ENCODE measurements at regions not wholly inside any gene's neighbourhood (a gene's known extent, or its start where the extent isn't known, plus 50 kb on each side); places are given as distances from the start of the nearest gene placed in this dataset.

- H3K14ac ChIP-seq (replicated peaks; ENCODE audit: low read depth, low read length) = peak overlapping the region; percentile 64; the same call in 1 of the 2 replicates
- no peak overlapping the region for H4K5ac ChIP-seq (ENCODE audit: low read depth, low read length)
- H3K27me3 ChIP-seq (ENCODE audit: control insufficient read depth, insufficient read depth, low read length) = no peaks in the 10 kb centered on the region
- ChIA-PET CTCF (no interaction called here), POLR2A (ENCODE audit: unreplicated experiment) (no interaction called here)
- peaks cover 13% of the 10 kb centered on the region for H3K9me1 ChIP-seq (ENCODE audit: insufficient read depth, low read length)
- peak overlapping the region; percentile 14; the same call in 1 of the 2 replicates for H3K23ac ChIP-seq (ENCODE audit: low read depth, low read length)
- peak overlapping the region; percentile 69; the same call in 2 of the 3 replicates for H2BK15ac ChIP-seq (ENCODE audit: low read depth, low read length)
- dilution Hi-C loops (cut with HindIII; ENCODE audit: low sequenced_read_pairs, unreplicated experiment) = no loop called here
- peaks cover 2% of the 10 kb centered on the region; the same call in 1 of the 2 replicates for H3K9me3 ChIP-seq (ENCODE audit: control insufficient read depth, insufficient read depth, low read length)
- H3K27ac ChIP-seq (ENCODE audit: insufficient read depth, low read length) = no peak overlapping the region
- peak overlapping the region; percentile 79; the same call in 1 of the 2 replicates for H3K4ac ChIP-seq (ENCODE audit: low read depth, low read length)
- H3K4me1 ChIP-seq (ENCODE audit: control insufficient read depth, insufficient read depth, low read length) = peaks cover 26% of the 10 kb centered on the region
- ATAC-seq (ENCODE audit: low read depth) = no peak
- peak overlapping the region; percentile 49; the same call in 1 of the 2 replicates for H4K91ac ChIP-seq (ENCODE audit: insufficient read depth, low read depth, low read length)
- no peak for TF ChIP-seq MAFK (IDR thresholded peaks at IDR 0.05; ENCODE audit: low read depth, low read length)
- no peak for TF ChIP-seq NFE2L2 (IDR thresholded peaks at IDR 0.05; ENCODE audit: low read depth, low read length)
- TF ChIP-seq ELK1 (IDR thresholded peaks at IDR 0.05; ENCODE audit: borderline replicate concordance, low read depth, low read length) = no peak
- no peak for TF ChIP-seq FOS (IDR thresholded peaks at IDR 0.05; ENCODE audit: low read depth, low read length)
- TF ChIP-seq CHD1 (IDR thresholded peaks at IDR 0.05; ENCODE audit: low read depth, low read length) = no peak
- no peak for TF ChIP-seq RFX5 (IDR thresholded peaks at IDR 0.05; ENCODE audit: low read depth, low read length)
- TF ChIP-seq CTCF (conservative IDR thresholded peaks at IDR 0.05; ENCODE audit: low read depth, low read length) = no peak
- TF ChIP-seq USF2 (IDR thresholded peaks at IDR 0.05; ENCODE audit: low read depth, low read length) = no peak
- no peak for TF ChIP-seq BHLHE40 (IDR thresholded peaks at IDR 0.05; ENCODE audit: low read depth, low read length)
- TF ChIP-seq MAZ (IDR thresholded peaks at IDR 0.05; ENCODE audit: borderline replicate concordance, low read depth, low read length) = no peak
- TF ChIP-seq MXI1 (IDR thresholded peaks at IDR 0.05; ENCODE audit: borderline replicate concordance, low read depth, low read length) = no peak
- TF ChIP-seq POLR2A (IDR thresholded peaks at IDR 0.05; ENCODE audit: low read depth, low read length) = no peak
- TF ChIP-seq RCOR1 (IDR thresholded peaks at IDR 0.05; ENCODE audit: insufficient replicate concordance, low read length) = no peak
- no peaks in the 10 kb centered on the region for H3K36me3 ChIP-seq (ENCODE audit: control insufficient read depth, insufficient read depth, low read length)
- H2AK9ac ChIP-seq (replicated peaks; ENCODE audit: low read depth, low read length, poor library complexity) = peak overlapping the region; percentile 51
- H3K9ac ChIP-seq (ENCODE audit: low read depth, low read length) = no peak overlapping the region
- peaks cover 11% of the 10 kb centered on the region for H4K20me1 ChIP-seq (ENCODE audit: insufficient read depth, low read length)
- in situ Hi-C loops (cut with MboI; ENCODE audit: low sequenced_read_pairs) = no loop called here
- peak overlapping the region; percentile 87; the same call in 1 of the 2 replicates for H3K4me2 ChIP-seq (ENCODE audit: low read depth, low read length)
- WGBS, 2 experiments (ENCODE audit: extremely low coverage in 2 of 2, insufficient read length in 1 of 2) = 66% methylated on average over 7 of the region's 7 CpGs; no CpG with 5 or more reads in 1 of the 2 experiments
- DNase-seq = no peak
- H2AFZ ChIP-seq (replicated peaks; ENCODE audit: low read length, poor library complexity) = peak overlapping the region; percentile 85
- H2AK5ac ChIP-seq (ENCODE audit: low read depth, low read length) = peak overlapping the region; percentile 40
- H3K56ac ChIP-seq (ENCODE audit: extremely low read depth, insufficient read depth, low read length) = no peak overlapping the region
- peak overlapping the region; percentile 71; the same call in 1 of the 2 replicates for H2BK20ac ChIP-seq (ENCODE audit: low read depth, low read length)
- no TSS peak for BruUV-seq (replicated peaks)
- no peak overlapping the region for H2BK5ac ChIP-seq (ENCODE audit: low read depth, low read length, poor library complexity, severe bottlenecking)
- H3K4me3 ChIP-seq (ENCODE audit: insufficient read depth, low read depth, low read length) = no peak overlapping the region
- no peak overlapping the region for H3K18ac ChIP-seq (ENCODE audit: low read depth, low read length)
- peaks cover 0 to 7% of the 10 kb centered on the region in 2 experiments; a peak in 1 of 4 replicates for H3K79me1 ChIP-seq (ENCODE audit: low read depth in 1 of 2, low read length in 2 of 2)
- intact Hi-C loops (cut with micrococcal nuclease) = no loop called here
- H2BK120ac ChIP-seq (ENCODE audit: low read depth, low read length) = peak overlapping the region; percentile 78; the same call in 1 of the 2 replicates
- peak overlapping the region; percentile 1 to 52; a peak in 2 of 4 replicates for H4K8ac ChIP-seq (ENCODE audit: low read depth in 2 of 2, low read length in 2 of 2)
Observed at GRCh38 chr15:66935688-66936087, 129.7 kb upstream of the SMAD3 start.
